HG02678 (cell line): ENCODE measurements at regions not wholly inside any gene's neighbourhood (a gene's known extent, or its start where the extent isn't known, plus 50 kb on each side); places are given as distances from the start of the nearest gene placed in this dataset.
"Not testable (repeated sequence)": the region's sequence is repeated elsewhere in the genome, so short reads cannot be mapped to it uniquely, and the experiment has no call there.

ENCODE experiments used
- ATAC-seq: cut with Tn5 transposase; IDR thresholded peaks from one replicate; pipeline ENCODE4 v1.9.1; 2021; ENCODE audit warnings: mild to moderate bottlenecking, moderate library complexity; ENCODE audit not compliant: unreplicated experiment

DNA sequence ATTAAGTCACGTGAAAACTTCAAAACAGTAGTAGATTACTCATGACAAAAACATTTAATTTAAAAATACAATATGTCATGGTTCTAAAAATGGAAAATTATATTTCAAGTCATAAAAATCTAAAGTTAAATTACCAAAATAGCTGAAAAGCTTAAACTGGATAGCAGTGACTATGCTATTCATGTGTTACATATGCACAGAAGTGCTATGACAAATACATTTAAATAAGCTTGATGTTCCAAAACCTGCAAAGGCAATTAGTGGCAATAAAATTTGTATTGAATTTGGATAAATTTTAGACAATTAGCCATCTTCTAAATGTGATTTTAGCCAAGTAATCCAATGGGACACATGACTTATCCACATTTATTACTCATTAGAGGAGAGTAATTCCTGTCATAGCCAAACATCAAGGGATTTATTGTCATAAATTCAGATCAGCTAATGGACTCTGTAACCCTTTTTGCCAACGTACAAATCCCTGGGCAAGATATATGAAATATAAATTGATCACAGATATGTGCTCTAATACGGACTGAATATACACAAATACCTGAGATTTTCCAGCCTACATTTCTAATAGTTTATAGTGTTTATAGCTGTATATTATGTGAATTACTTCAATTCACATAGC lies 419.4 kb downstream of the ISL1 start:
- no peak for ATAC-seq

DNA sequence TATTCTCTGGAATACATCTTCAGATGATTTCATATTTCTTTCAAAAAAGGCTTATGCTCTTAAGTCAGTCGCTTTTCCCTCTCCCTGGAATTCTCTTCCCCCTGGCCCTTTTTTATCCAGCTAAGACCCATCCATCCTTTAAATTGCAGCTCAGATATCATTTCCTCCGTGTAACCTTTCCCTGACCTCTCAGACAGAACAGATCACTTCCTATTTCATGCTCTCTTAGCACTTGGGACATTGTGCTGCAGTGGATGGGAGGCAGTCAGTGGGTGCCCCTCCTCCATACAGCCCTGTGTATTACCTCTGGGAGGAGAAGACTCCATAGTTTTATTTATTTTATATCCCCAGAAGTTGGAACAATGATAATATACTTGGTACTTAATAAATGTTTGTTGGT lies 423.4 kb downstream of the ISL1 start:
- ATAC-seq = no peak

DNA sequence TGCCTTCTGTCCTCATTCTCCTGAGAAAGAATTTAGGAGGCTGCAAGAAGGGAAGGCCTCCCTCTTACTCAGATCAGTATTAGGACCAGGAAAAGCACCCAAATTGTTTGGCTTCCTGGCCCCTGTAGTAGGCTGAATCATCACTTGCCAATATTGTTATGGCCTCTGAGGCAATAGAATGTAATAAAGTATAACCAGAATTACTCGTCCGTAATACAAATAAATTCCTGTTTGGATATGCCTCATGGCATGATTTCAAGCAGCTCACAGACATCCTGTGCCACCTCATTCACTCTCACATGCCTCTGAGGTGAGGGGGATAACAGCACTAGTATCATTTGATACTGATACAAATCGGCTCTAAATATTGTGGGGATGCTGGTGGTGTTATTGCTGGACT lies 427.3 kb downstream of the ISL1 start:
- ATAC-seq = no peak

DNA sequence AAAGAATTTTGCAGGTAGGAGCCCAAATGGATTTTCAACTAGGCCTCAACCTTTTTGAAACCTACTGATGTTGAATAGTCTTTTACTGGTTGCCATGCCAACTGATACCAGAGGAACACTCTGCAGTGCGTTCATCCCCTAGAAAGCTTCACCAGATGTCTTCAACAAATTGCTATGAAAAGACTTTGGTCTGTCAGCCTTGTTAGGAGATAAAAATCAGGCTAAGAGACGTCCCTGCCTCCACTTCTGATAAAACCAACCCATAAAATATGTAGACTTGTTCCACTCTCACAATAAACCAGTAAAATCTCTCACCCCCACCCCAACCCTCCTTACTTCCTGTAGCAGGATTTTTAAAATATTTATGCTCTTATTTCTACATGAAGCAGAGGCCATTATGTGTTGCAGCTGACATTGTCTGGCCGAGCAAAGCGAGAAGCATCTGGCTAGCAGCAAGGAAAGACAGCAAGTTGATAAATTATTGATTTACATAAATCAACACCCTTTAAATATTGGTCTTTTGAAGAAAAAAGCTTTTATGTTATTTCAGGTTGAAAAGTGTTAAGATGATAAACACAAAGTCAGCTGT lies 428.7 kb downstream of the ISL1 start:
- ATAC-seq = no peak

DNA sequence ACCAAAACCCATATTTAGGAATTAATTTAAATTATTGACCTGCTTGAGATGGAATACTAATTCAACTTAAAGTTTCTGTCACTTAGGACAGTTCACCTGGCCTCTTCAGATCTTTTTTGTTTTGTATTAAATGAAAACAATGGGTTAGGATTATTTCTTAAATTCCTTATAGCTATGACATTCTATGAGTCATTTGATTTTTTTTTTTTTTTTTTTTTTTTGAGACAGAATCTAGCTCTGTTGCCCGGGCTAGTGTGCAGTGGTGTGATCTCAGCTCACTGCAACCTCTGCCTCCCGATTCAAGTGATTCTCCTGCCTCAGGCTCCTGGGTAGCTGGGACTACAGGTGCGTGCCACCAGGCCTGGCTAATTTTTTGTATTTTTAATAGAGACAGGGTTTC lies 431.6 kb downstream of the ISL1 start:
- not testable (repeated sequence) for ATAC-seq

DNA sequence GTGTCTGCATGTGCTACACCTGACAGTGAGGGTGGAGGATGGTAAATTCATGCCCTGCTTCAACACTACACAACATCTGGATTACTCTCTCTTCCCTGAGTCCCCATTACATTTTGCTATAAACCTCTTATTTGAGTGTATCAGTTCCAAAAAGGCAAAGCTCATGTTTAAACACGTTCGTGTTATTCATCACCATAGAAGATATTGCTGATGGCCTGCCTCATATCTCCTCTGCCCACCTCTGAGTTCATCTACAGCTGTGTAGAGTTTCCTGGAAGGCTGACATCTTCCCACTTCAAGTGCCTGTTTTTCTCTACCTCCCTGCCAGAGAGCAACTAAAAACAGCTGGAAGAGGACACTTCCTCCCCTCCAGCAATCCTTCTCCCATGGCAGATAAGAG lies 433.2 kb downstream of the ISL1 start:
- ATAC-seq = no peak

DNA sequence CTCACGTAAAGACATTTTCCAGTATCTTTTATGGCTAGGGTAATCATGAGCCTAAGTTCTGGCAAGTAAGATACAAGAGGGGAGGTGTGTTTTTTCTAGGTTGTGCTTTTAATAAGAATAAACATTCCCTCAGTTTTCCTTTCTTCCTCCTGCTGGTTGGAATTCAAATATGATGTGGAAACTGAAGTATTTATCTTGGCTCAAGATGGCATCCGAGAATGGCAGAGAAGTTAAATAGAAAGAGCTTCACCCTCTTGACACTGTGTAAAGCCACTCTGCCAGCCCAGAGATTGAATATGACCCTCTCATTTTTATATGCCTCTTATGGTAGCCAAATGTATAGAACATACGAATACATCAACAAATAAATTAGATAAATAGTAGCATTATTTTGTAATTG lies 438.4 kb downstream of the ISL1 start:
- ATAC-seq = no peak

DNA sequence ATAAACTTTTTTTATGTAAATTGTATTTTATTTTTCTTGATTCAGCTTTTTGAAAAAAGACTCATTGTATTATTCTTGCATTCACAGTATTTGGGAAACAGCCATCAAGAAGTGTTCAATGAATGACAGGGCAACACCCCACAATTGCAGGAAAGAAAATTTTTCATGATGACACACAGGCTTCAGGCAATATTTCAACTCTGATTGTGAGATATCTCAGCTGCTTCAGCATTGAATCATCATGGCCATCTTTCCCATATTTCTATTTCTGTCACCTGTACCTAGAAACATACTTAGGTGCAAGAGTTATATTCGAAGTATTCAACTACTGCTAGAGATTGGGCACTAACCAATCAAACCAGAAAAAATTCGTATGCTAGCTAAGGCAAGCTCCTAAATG lies 446.0 kb downstream of the ISL1 start:
- no peak for ATAC-seq

DNA sequence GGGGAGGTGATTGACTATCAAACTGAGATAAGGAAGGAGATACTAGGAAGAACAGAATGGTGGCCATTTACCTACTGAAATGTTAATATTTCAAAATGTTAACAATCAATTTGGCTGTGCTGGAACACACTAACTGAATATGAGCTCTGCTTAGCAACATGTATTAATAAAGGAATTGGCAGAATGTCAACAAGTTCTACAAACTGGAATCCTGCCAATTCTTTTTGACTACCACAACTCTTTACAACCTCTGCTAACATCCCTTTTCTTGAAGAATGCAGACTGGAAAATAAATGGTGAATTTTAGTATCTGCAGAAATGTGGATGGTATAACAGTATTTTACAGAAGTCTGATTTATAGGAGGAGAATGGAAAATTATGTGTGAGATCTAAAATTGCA lies 446.4 kb downstream of the ISL1 start:
- no peak for ATAC-seq

DNA sequence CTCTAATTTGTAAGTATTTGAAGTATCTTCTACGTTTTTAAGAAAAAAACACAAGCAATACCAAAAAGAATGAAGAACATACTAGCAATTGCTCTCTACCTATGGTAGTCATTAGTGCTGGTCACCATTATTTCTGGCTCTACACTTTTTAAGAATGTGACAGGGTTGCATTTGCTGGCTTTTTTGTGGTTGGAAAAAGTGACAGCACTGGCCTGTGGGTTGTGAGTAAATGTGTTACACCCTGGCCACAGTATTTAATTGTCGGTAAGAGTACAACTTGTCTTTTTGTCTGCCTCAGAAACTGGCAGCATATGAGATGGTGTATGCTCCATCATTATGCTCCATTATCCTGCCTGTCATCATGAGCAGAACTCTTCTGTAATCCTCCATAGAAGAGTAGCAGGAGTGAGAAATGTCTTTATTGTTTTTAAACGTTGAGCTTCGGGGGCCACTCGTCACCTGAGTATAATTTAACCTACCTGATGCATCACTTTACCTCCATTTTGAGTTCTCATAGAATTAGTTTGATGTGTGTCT lies 449.8 kb downstream of the ISL1 start:
- ATAC-seq = no peak

DNA sequence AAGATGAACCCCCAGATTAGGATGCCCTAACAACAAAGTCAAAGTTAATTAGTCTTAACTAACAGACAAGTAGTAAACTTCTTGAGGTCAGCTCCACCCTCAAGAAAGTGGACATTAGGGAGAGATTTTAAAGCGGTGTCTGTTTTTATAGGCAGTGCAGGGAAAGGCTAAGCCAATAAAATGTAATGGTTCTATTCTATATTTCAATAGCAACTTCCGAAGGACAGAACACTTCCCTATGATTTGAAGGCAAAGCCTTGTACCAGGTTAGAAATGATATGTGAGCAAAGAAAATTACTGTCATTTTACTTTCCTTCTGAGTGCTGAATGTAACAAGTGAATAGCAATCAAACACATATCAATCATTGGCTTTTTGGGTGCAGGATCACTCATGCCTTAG lies 455.2 kb downstream of the ISL1 start:
- no peak for ATAC-seq

DNA sequence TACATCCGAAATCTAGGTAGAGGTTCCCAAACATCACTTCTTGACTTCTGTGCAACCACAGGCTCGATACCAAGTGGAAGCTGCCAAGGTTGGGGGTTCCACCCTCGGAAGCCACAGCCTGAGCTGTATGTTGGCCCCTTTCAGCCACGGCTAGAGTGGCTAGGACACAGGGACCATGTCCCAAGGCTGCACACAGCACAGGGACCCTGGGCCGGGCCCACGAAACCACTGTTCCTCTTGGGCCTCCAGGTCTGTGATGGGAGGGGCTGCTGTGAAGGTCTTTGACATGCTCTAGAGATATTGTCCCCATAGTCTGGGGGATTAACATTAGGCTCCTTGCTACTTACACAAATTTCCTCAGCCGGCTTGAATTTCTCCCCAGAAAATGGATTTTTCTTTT lies 460.6 kb downstream of the ISL1 start:
- no peak for ATAC-seq

DNA sequence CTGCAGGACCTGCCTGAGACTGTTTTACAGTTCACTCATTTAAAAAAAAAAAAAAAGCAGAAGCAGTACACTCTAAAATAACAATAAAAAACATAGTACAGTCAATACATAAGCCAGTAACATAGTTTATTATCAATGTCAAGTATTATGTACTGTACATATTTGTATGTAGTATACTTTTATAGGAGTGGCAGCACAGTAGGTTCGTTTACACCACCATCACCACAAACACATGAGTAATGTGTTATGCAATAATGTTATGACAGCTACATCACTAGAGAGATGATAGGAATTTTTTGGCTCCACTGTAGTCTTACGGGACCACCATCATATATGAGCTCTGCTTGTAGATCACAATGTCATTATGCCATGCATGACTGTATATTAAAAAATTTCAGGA lies 462.8 kb downstream of the ISL1 start:
- ATAC-seq = no peak

DNA sequence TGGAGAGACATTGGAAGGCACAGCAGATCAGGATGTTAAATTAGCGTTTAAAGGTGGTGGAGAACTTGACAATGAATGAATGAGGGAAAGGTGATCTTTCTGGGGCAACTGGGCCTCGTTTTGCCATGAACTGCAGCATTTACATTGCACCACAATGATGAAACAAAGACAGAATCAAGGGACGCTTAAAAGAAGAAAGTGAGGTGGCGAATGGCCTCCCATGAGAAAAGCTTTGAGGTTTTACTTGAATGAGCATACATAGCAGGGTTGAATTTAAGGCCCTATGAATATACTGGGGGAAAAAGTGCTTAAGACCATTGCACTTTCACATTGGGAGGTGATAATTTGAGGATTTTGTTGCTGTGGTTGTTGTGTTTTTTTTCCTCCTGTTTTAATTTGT lies 476.4 kb downstream of the ISL1 start:
- no peak for ATAC-seq

DNA sequence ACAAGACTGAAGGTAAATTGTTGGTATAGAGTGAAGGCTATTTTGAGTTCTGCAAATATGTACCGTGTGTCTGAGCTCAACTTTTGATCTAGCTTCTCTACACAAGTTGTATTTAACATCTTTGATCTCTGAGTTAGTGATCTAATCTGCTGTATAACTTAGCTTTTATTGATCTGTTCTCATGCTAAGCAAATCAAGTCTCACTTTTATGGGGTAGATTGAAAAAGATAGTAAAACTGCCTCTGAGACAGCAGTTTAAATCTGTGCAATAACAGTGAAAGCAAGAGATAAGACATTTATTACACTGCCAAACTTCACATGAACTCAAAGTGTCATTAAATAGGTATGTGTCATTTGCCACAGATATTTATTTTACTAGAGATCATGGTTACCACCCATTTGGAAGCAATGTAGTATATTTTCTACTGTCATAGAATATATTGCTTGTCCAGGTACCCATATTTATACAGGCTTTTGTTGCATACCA lies 477.3 kb downstream of the ISL1 start:
- ATAC-seq = no peak

DNA sequence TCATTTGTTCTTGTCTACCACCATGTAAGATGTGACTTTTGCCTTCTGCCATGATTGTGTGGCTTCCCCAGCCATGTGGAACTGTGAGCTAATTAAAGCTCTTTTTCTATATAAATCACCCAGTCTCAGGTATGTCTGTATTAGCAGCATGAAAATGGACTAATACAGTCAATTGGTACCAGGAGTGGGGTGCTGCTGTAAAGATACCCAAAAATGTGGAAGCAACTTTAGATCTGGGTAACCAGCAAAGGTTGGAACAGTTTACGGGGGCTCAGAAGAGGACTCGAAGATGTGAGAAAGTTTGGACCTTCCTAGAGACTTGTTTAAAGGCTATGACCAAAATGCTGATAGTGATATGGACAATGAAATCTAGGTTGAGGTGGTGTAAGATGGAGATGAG lies 488.9 kb downstream of the ISL1 start:
- no peak for ATAC-seq

DNA sequence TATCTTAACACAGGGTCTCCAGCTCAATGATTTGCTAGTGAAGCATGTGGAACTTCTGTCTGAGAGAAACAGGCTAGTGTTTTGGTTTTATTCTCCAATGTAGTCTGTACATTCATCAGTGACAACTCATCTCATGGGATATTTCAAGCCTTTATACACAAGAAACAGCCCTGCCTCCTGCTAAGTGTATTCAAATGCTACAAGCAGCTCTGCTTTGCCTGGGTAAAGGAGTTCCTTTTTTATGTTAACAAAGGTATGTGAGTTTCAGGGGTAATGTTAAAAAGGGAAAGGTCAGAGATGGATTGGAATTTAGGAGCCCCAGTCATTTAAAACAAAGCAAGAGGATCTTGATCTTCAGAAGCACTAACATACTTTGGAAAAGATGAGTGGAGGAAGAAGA lies 498.7 kb downstream of the ISL1 start:
- ATAC-seq = no peak

DNA sequence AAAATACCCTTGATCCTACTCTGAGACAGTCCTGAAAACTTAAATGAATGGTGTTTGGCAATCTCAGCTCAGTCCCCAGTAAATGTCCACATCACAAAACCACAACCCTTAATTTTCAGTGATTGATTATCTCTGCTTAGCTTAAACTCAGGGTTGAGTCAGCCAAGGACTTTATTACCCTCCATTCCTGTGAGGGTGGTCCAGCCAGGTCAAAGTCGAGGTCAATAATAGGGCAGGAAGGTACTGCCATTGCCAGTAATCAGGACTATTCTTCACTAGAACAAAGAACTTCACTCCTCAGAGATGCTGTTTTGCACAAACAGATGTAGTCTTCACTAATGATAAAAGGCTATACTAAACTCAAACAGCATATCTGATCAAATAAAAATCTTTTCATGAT lies 499.4 kb downstream of the ISL1 start:
- no peak for ATAC-seq

DNA sequence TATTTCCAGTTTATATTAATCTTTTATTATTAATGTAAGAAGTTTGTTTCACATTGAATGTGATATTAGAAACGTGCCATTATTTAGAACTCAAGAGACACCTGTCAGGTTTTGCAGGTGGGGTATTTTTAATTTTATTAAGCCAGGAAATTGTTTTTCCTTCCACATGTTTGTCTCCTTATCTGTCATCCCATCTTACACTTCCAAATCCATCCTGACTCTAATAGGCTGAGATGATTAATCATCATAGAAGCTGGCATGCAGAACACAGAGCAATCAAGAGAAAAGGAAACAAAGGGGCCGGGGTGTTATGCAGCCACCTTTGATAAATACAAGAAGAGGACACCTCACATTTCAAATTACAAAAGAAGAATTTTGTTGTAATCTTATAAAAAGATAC lies 506.5 kb downstream of the ISL1 start:
- ATAC-seq = no peak

DNA sequence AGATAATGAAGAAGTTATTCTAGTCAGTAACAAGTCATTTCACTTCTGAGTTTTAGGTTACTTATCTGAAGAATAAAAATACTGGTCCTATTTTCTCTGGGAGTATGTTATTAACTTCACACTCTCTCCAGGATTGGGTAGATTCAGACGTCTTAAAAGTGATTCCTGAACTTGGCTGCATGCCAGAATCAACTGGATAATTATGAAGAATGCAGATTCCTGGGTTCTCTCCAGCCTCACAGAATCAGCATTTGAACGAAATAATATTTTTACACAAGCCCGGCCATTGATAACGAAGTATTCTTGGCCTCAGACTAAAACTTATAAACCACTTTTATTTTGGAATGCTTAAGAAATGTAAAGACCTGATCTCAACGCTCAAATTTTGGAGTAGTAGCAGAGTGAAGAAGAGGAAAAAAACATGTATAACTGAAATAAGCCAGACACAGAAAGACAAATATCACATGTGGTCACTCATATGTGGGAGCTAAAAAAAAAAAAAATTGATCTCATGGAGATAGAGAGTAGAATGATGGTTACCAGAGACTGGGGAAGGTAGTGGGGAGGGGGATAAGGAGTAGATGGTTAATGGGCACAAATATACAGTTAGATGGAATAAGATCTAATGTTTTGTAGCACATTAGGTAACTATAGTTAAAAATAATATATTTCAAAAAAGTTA lies 507.3 kb downstream of the ISL1 start:
- ATAC-seq = no peak

DNA sequence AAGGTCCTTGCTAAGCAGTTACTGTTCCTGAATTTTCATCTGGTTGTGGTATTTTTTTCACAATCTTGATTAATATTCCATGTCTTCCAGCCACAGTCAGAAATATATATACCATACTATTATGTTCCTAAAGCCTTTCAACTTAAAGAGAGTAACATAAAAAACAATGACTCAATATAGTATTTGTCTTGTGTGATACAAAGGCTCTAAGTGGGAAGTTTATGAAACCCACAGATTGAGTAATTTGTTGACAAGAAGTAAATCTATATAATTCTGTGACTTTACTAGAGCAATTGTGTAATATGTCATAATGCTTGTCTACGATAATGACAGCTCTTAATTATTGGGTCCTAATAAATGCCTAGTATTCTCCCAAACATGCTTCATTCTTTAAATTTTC lies 509.4 kb downstream of the ISL1 start:
- no peak for ATAC-seq

DNA sequence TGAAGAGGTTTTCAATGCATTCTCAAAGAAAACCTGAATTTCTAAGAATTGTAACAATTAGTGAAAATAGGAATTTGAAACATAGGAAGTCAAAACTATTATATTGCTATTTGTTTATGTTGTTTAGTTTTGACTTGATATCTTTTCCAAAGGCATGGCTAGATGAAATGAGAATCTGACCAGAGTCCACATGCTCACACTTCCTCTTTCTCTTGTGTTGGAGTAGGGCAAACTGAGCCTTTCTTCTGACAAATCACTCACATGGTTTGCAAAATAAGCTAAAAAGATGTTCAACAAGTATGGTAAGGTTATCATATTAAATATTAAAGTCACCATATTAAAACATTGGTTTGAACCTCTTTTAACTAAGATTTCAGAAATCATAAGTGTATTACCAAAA lies 512.6 kb downstream of the ISL1 start:
- no peak for ATAC-seq
